Activated gamma-delta T cell treated with Interleukin-2 at 50 U/mL for 16 hours (primary cell): ENCODE measurements at regions not wholly inside any gene's neighbourhood (a gene's known extent, or its start where the extent isn't known, plus 50 kb on each side); places are given as distances from the start of the nearest gene placed in this dataset.
"Not testable (repeated sequence)": the region's sequence is repeated elsewhere in the genome, so short reads cannot be mapped to it uniquely, and the experiment has no call there.

Source experiments
- DNase-seq: peaks from one replicate; pipeline ENCODE4 v3.0.0-alpha.2; 2020

GRCh38 chr9:720239-720881, 121.1 kb upstream of the DMRT1 start:
- no peak for DNase-seq

GRCh38 chr9:722388-722980, 119.0 kb upstream of the DMRT1 start:
- no peak for DNase-seq

GRCh38 chr9:724461-724860, 117.0 kb upstream of the DMRT1 start:
- DNase-seq = not testable (repeated sequence)

- no peak for DNase-seq
Observed at GRCh38 chr9:726005-726404, 115.5 kb upstream of the DMRT1 start.

GRCh38 chr9:727767-728166, 113.7 kb upstream of the DMRT1 start:
- no peak for DNase-seq

- no peak for DNase-seq
Observed at GRCh38 chr9:728535-728934, 113.0 kb upstream of the DMRT1 start.

- DNase-seq = no peak
Observed at GRCh38 chr9:731474-731873, 110.0 kb upstream of the DMRT1 start.

- DNase-seq = no peak
Observed at GRCh38 chr9:734831-735511, 106.5 kb upstream of the DMRT1 start.

- no peak for DNase-seq
Observed at GRCh38 chr9:737400-738120, 103.9 kb upstream of the DMRT1 start.

- DNase-seq = no peak
Observed at GRCh38 chr9:738209-738915, 103.1 kb upstream of the DMRT1 start.

- DNase-seq = no peak
Observed at GRCh38 chr9:739362-739761, 102.1 kb upstream of the DMRT1 start.

- no peak for DNase-seq
Observed at GRCh38 chr9:740221-740620, 101.3 kb upstream of the DMRT1 start.

GRCh38 chr9:742104-742503, 99.4 kb upstream of the DMRT1 start:
- no peak for DNase-seq

GRCh38 chr9:742914-743589, 98.4 kb upstream of the DMRT1 start:
- no peak for DNase-seq

- no peak for DNase-seq
Observed at GRCh38 chr9:744046-744712, 97.3 kb upstream of the DMRT1 start.

GRCh38 chr9:744790-745484, 96.6 kb upstream of the DMRT1 start:
- DNase-seq = no peak

GRCh38 chr9:745761-746380, 95.6 kb upstream of the DMRT1 start:
- DNase-seq = no peak

- no peak for DNase-seq
Observed at GRCh38 chr9:746661-747434, 94.6 kb upstream of the DMRT1 start.

- no peak for DNase-seq
Observed at GRCh38 chr9:747567-747966, 93.9 kb upstream of the DMRT1 start.
